Forelimb muscle (tissue), 1 donor: ENCODE measurements at regions not wholly inside any gene's neighbourhood (a gene's known extent, or its start where the extent isn't known, plus 50 kb on each side); places are given as distances from the start of the nearest gene placed in this dataset.
"Not testable (repeated sequence)": the region's sequence is repeated elsewhere in the genome, so short reads cannot be mapped to it uniquely, and the experiment has no call there.

Experiments
- DNase-seq: peaks from one replicate; pipeline ENCODE4 v3.0.0-alpha.2; 2013; ENCODE audit warnings: low read depth

- no peak for DNase-seq
Measured at GRCh38 chr4:114287079-114287696, 307.7 kb upstream of the ARSJ start.

- DNase-seq, result no peak
Measured at GRCh38 chr4:114296126-114296525, 302.5 kb upstream of the UGT8 start.

- no peak for DNase-seq
Measured at GRCh38 chr4:114302472-114302871, 296.1 kb upstream of the UGT8 start.

GRCh38 chr4:114304046-114304445 lies 294.6 kb upstream of the UGT8 start:
- no peak for DNase-seq

GRCh38 chr4:114304567-114304966 lies 294.0 kb upstream of the UGT8 start:
- DNase-seq, result no peak

- DNase-seq, result no peak
Measured at GRCh38 chr4:114306946-114307345, 291.7 kb upstream of the UGT8 start.

GRCh38 chr4:114310296-114310925 lies 288.2 kb upstream of the UGT8 start:
- DNase-seq, result peak; percentile 36

- DNase-seq, result no peak
Measured at GRCh38 chr4:114311787-114312186, 286.8 kb upstream of the UGT8 start.

- no peak for DNase-seq
Measured at GRCh38 chr4:114312338-114312737, 286.3 kb upstream of the UGT8 start.

GRCh38 chr4:114316789-114317188 lies 281.8 kb upstream of the UGT8 start:
- no peak for DNase-seq

- DNase-seq, result no peak
Measured at GRCh38 chr4:114317564-114317963, 281.0 kb upstream of the UGT8 start.

- DNase-seq, result no peak
Measured at GRCh38 chr4:114318309-114318708, 280.3 kb upstream of the UGT8 start.

- DNase-seq, result no peak
Measured at GRCh38 chr4:114320126-114320525, 278.5 kb upstream of the UGT8 start.

- DNase-seq, result no peak
Measured at GRCh38 chr4:114321366-114321765, 277.2 kb upstream of the UGT8 start.

- no peak for DNase-seq
Measured at GRCh38 chr4:114323841-114324240, 274.8 kb upstream of the UGT8 start.

GRCh38 chr4:114326358-114326757 lies 272.2 kb upstream of the UGT8 start:
- no peak for DNase-seq

GRCh38 chr4:114332119-114332518 lies 266.5 kb upstream of the UGT8 start:
- DNase-seq, result no peak

- DNase-seq, result not testable (repeated sequence)
Measured at GRCh38 chr4:114334363-114334762, 264.2 kb upstream of the UGT8 start.

- no peak for DNase-seq
Measured at GRCh38 chr4:114334884-114335330, 263.7 kb upstream of the UGT8 start.

- DNase-seq, result no peak
Measured at GRCh38 chr4:114335339-114335738, 263.3 kb upstream of the UGT8 start.

- DNase-seq, result no peak
Measured at GRCh38 chr4:114343015-114343414, 255.6 kb upstream of the UGT8 start.

- DNase-seq, result no peak
Measured at GRCh38 chr4:114349543-114350175, 248.9 kb upstream of the UGT8 start.

- no peak for DNase-seq
Measured at GRCh38 chr4:114358901-114359300, 239.7 kb upstream of the UGT8 start.
